ENCODE measurements at regions not wholly inside any gene's neighbourhood (a gene's known extent, or its start where the extent isn't known, plus 50 kb on each side); places are given as distances from the start of the nearest gene placed in this dataset.

DNA sequence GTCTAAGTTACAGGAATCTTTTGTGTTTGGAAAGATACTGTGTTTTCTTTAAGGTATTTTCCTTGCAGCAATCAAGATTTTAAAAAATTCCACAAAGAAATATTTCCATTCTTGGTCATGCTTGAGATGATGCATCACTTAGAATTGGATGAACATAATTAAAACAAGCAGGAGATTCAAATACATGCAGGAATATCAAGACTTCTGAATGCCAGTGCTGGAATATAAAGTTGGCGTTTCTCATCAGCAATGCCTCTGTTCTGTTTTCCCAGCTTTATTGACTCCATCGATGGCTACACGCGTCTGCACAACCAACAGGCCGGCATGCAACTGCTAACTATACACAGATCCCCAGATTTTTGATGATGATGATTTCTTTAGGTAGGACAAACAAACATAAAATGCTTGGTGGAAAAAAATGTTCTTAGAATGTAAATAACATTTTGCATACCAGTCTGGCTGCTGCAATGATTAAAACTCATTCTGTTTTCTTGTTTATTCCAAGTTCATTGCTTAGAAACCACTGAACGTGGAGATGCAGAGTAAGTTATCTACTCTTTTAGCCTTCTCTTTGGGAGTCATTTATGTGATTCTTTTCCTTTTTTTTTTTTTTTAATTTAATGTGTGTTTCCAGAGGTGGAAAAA, 91.3 kb upstream of the FAM171A1 start:
- Histone ChIP-seq H3K4me3 (ENCODE audit: low read length) (no peak overlapping the region), H3K9me3 (ENCODE audit: low read length) (no peaks in the 10 kb centered on the region), H2AFZ (ENCODE audit: low read depth, low read length) (no peak overlapping the region), H3K36me3 (ENCODE audit: insufficient read depth, low read length) (no peaks in the 10 kb centered on the region), H3K27me3 (ENCODE audit: insufficient read depth, low read length) (no peaks in the 10 kb centered on the region), H3K4me1 (ENCODE audit: insufficient read depth, low read length) (no peaks in the 10 kb centered on the region)

DNA sequence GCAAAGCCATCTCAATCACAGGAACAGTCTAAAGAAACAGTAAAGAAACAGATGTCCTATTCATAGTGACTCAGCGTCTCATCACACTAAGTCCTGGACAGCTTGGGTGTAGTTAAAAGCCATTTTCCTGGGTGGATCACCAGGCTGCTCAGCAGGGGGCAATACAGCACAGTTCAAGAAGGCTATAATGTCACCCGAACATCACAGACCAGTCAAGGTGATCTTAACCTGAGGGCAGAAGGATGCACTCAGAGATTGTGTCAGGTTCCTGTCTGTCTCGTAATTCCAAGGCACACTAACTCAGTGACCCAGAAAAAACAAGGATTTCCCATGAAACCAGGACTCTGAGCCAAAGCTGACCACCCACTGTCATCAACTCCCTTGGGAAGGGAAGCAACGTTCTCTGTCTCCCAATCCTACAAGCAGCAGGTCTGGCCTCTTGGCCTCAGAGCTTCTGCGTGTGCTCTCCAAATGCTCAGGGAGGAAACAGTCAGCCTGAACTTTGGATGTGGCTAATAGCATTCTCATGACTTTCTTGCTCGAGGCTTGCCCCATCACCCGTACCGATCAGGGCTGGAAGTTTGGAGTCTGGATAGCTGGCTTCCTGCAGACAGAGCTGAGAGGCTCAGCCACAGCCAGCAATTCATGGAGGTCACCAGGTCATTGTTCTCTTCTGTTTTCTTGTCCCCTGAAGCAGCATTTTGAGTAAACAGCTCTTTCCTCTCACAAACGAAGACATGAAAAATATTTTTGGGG, 90.4 kb upstream of the FAM171A1 start:
- no peaks in the 10 kb centered on the region for H3K36me3 ChIP-seq (ENCODE audit: insufficient read depth, low read length)
- no peaks in the 10 kb centered on the region for H3K27me3 ChIP-seq (ENCODE audit: insufficient read depth, low read length)
- H3K9me3 ChIP-seq (ENCODE audit: low read length), result no peaks in the 10 kb centered on the region
- no peak overlapping the region for H3K4me3 ChIP-seq (ENCODE audit: low read length)
- H3K4me1 ChIP-seq (ENCODE audit: insufficient read depth, low read length), result no peaks in the 10 kb centered on the region
- no peak overlapping the region for H2AFZ ChIP-seq (ENCODE audit: low read depth, low read length)

DNA sequence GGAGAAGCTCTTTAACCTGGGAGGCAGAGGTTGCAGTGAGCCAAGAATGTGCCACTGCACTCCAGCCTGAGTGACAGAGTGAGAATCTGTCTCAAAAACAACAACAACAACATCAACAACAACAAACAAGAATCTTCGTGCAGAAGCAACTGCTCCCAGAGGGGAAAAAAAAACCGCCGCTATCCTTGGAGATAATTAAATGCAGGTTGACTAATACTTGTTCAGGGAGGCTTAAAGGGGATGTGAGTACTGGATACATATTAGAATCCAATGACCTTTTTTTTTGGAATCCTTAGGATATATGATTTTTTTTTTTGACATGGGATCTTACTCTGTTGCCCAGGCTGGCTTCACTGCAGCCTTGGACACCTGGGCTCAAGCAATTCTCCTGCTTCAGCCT, 89.6 kb upstream of the FAM171A1 start:
- H3K36me3 ChIP-seq (ENCODE audit: insufficient read depth, low read length), result no peaks in the 10 kb centered on the region

DNA sequence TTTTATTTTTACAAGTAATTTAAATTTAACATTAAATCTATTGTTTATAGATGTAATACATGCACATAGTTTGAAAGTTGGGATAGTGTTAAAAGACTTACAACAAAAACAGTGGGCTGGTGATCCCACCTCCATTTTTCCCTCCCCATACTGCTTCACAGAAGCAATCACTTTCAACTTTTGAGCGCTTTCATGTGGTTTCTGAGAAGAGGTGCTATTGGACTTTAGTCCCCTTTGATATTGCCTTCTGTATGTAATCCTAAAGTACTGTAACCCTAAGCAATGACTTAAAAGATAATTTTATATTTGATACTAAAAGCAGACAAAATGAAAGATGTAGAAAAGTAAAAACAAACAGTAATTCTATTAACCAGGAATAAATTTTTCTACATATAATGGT, 88.1 kb upstream of the FAM171A1 start:
- H3K27me3 ChIP-seq (ENCODE audit: insufficient read depth, low read length), result no peaks in the 10 kb centered on the region
- H3K9me3 ChIP-seq (ENCODE audit: low read length), result no peaks in the 10 kb centered on the region
- no peak overlapping the region for H3K4me3 ChIP-seq (ENCODE audit: low read length)
- no peaks in the 10 kb centered on the region for H3K4me1 ChIP-seq (ENCODE audit: insufficient read depth, low read length)
- H3K36me3 ChIP-seq (ENCODE audit: insufficient read depth, low read length), result no peaks in the 10 kb centered on the region
- no peak overlapping the region for H2AFZ ChIP-seq (ENCODE audit: low read depth, low read length)

More for the DNA sequence above, 89.6 kb upstream of the FAM171A1 start:
- no peaks in the 10 kb centered on the region for H3K4me1 ChIP-seq (ENCODE audit: insufficient read depth, low read length)
- H3K4me3 ChIP-seq (ENCODE audit: low read length), result no peak overlapping the region
- no peak overlapping the region for H2AFZ ChIP-seq (ENCODE audit: low read depth, low read length)
- no peaks in the 10 kb centered on the region for H3K9me3 ChIP-seq (ENCODE audit: low read length)
- H3K27me3 ChIP-seq (ENCODE audit: insufficient read depth, low read length), result no peaks in the 10 kb centered on the region

DNA sequence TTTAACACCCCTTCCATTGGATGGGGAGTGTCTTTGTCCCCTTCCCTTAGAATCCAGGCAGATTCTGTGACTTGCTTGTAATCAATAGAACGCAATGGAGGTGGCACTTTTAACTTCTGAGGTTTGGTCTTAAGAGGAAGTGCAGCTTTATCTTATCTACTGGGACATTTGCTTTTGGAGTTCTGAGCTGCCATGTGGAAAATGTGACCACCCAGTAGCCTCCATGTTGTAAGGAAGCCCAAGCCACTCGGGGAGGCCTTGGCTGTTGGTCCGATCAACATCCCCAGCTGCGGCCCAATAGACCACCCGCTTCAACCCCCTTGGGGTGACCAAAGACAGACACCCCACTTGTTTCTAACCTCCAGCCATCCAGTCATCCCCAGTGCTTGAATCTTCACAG, 86.3 kb upstream of the FAM171A1 start:
- no peak overlapping the region for H2AFZ ChIP-seq (ENCODE audit: low read depth, low read length)
- no peaks in the 10 kb centered on the region for H3K27me3 ChIP-seq (ENCODE audit: insufficient read depth, low read length)
- H3K4me1 ChIP-seq (ENCODE audit: insufficient read depth, low read length), result no peaks in the 10 kb centered on the region
- no peak overlapping the region for H3K4me3 ChIP-seq (ENCODE audit: low read length)
- no peaks in the 10 kb centered on the region for H3K9me3 ChIP-seq (ENCODE audit: low read length)
- no peaks in the 10 kb centered on the region for H3K36me3 ChIP-seq (ENCODE audit: insufficient read depth, low read length)

DNA sequence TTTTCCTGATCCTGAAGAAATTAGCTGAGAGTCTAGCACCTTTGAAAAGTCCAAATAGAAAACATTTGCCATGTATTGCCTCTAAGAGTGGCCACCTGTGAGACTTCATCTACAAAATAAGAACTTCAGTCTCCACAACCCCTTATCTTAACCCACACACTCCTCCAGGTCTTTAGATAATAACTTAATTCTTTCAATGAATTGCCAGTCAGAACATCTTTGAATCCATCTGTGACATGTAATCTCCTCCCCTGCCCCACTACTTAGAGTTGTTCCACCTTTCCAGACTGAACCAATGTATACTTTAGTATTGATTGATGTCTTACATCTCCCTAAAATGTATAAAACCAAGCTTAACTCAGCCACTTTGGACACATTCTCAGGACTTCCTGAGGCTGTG, 84.4 kb upstream of the FAM171A1 start:
- no peaks in the 10 kb centered on the region for H3K36me3 ChIP-seq (ENCODE audit: insufficient read depth, low read length)
- H3K4me3 ChIP-seq (ENCODE audit: low read length), result no peak overlapping the region
- H2AFZ ChIP-seq (ENCODE audit: low read depth, low read length), result no peak overlapping the region

DNA sequence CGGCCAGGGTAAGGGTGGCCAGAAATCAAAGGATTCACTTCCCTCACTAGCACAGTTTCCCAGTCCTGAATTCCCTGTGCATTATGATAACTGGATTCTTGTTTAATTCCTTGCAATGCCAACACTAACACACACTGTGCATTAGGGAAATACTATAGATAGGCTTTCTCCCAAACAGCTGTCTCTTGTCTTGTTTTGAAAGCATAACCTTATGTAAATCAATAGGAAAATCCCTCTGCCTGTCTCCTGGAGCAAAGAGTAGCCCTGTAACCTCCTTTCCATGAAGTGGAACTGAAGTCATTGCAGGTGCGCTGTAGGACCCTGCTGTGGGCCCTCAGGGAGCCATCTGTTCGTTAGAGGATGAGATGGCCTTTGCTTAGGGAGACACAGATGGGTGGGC, 82.8 kb upstream of the FAM171A1 start:
- Histone ChIP-seq H3K27me3 (ENCODE audit: insufficient read depth, low read length) (no peaks in the 10 kb centered on the region), H3K4me1 (ENCODE audit: insufficient read depth, low read length) (no peaks in the 10 kb centered on the region), H3K9me3 (ENCODE audit: low read length) (no peaks in the 10 kb centered on the region), H3K4me3 (ENCODE audit: low read length) (no peak overlapping the region), H2AFZ (ENCODE audit: low read depth, low read length) (no peak overlapping the region), H3K36me3 (ENCODE audit: insufficient read depth, low read length) (no peaks in the 10 kb centered on the region)

More for the DNA sequence above, 84.4 kb upstream of the FAM171A1 start:
- Histone ChIP-seq H3K27me3 (ENCODE audit: insufficient read depth, low read length) (no peaks in the 10 kb centered on the region), H3K4me1 (ENCODE audit: insufficient read depth, low read length) (no peaks in the 10 kb centered on the region), H3K9me3 (ENCODE audit: low read length) (no peaks in the 10 kb centered on the region)

DNA sequence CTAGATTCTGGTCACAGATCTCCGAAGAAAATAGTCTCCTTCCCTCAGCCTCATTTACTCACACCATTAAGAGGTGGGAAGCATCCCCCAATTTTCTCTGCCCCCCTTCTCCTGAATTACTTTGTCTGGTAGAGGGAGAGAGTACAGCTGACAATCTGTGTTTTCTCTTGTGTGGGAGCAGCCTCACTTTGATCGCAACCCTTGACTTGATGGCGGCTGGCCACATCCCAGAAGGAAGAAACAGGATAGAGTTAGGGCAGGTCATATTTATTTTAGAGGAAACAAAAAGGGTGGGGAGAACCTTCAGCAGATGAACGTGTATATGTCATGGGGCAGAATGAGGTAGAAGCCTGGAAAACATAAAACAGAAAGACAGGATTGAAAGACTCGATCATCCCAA, 82.4 kb upstream of the FAM171A1 start:
- no peak overlapping the region for H3K4me3 ChIP-seq (ENCODE audit: low read length)

DNA sequence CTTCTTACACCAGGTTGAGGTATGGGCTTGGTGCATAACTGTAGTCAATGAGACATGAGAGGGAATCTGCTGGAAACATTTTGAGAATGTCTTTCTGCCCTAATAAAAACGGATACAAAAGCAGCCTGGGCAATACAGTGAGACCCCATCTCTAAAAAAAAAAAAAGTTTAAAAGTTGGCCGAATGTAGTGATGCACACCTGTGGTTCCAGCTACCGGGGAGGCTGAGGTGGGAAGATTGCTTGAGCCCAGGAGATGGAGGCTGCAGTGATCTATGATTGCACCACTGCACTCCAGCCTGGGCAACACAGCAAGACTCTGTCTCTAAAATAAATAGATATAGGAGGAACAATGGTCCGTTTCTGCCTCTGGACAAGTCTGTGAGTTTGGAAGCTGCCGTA, 81.5 kb upstream of the FAM171A1 start:
- Histone ChIP-seq H3K27me3 (ENCODE audit: insufficient read depth, low read length) (no peaks in the 10 kb centered on the region), H3K4me3 (ENCODE audit: low read length) (no peak overlapping the region), H3K4me1 (ENCODE audit: insufficient read depth, low read length) (no peaks in the 10 kb centered on the region), H3K36me3 (ENCODE audit: insufficient read depth, low read length) (no peaks in the 10 kb centered on the region), H2AFZ (ENCODE audit: low read depth, low read length) (no peak overlapping the region), H3K9me3 (ENCODE audit: low read length) (no peaks in the 10 kb centered on the region)

More for the DNA sequence above, 82.4 kb upstream of the FAM171A1 start:
- no peaks in the 10 kb centered on the region for H3K4me1 ChIP-seq (ENCODE audit: insufficient read depth, low read length)
- H2AFZ ChIP-seq (ENCODE audit: low read depth, low read length), result no peak overlapping the region
- H3K9me3 ChIP-seq (ENCODE audit: low read length), result no peaks in the 10 kb centered on the region
- H3K27me3 ChIP-seq (ENCODE audit: insufficient read depth, low read length), result no peaks in the 10 kb centered on the region
- no peaks in the 10 kb centered on the region for H3K36me3 ChIP-seq (ENCODE audit: insufficient read depth, low read length)

DNA sequence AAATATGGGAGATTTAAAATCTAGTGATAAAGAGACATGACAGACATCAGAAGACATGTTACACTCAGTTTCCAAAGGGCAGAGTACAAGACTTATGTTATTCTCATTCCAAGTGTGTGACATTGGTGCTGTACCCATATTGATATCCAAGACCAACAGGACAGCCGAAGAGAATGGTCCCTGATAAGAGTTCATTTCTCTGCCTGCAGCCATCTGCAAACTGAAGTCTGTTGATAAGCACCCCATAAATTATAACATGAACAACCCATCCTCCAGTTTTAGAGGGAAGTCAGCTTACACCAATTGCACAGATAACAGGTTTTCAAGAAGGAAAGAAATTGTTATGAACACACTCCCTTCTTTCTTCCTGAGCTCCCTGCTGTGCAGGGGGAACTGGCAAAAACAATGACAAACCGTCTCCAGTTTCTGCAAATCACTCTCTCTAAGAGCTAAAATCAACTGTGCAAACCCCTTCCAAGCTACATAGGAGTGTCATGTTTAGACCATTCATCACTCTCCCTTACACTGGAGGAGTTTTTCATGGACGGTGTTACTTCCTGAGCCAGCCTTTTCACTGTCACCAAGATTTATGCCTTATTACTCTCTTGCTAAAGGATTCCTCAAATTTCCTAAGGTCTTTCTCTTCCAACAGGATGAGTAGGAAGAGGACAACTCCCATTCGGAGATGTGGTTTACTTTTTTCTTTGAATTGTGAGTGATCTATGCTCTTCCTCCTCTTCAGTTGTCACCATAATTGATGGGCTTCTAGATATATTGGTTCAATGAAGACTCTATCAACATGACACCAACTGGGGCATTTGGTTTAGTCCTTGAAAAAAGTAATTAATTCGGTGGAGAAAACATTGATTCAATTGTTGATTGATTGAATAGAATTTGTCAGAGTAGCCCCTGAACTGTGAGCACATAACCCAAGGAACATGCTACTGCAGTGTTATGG, 80.3 kb upstream of the FAM171A1 start:
- H3K36me3 ChIP-seq (ENCODE audit: insufficient read depth, low read length), result no peaks in the 10 kb centered on the region
- H3K4me1 ChIP-seq (ENCODE audit: insufficient read depth, low read length), result no peaks in the 10 kb centered on the region
- peaks cover 4% of the 10 kb centered on the region for H3K27me3 ChIP-seq (ENCODE audit: insufficient read depth, low read length)
- no peak overlapping the region for H3K4me3 ChIP-seq (ENCODE audit: low read length)
- H2AFZ ChIP-seq (ENCODE audit: low read depth, low read length), result no peak overlapping the region
- no peaks in the 10 kb centered on the region for H3K9me3 ChIP-seq (ENCODE audit: low read length)

DNA sequence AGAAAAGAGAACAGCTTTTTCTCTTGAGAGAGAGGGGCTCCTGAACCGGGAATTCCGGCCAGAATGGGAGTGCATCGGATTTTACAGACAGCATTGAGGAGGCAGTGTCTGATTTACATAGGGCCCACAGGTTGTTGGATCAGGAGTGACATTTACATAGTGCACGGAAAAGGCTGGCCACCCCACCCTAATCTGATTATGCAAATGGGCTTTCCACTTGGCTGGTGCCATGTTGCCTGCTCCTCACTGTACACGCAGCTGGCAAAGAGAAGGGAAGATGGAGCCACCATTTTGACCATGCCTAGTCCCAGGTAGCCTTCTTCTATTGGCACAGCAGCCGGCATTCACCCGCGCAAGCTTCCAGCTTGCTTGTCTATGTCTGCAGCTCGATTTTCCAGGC, 77.5 kb upstream of the FAM171A1 start:
- H2AFZ ChIP-seq (ENCODE audit: low read depth, low read length), result no peak overlapping the region
- H3K9me3 ChIP-seq (ENCODE audit: low read length), result no peaks in the 10 kb centered on the region
- no peaks in the 10 kb centered on the region for H3K36me3 ChIP-seq (ENCODE audit: insufficient read depth, low read length)

DNA sequence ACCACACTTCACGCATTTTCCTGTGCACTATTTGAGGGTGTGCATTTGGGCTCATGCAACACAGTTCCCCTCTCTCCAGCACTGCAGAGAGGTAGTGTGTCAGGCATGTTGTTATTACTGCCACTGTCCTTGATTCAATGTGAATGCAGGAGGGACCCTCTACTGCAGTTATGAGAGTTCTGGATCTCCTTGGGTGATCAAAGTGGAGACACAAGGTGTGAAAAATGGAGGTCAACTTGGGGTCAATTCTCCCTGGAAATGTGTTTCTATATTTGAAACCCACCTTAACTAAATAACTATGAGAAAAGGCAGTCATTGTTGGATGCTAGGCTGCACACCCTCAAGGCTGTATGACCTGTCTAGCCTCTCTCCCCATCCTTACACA, 73.9 kb upstream of the FAM171A1 start:
- no peaks in the 10 kb centered on the region for H3K9me3 ChIP-seq (ENCODE audit: low read length)
- no peaks in the 10 kb centered on the region for H3K36me3 ChIP-seq (ENCODE audit: insufficient read depth, low read length)
- H3K27me3 ChIP-seq (ENCODE audit: insufficient read depth, low read length), result peaks cover 7% of the 10 kb centered on the region
- no peaks in the 10 kb centered on the region for H3K4me1 ChIP-seq (ENCODE audit: insufficient read depth, low read length)
- no peak overlapping the region for H2AFZ ChIP-seq (ENCODE audit: low read depth, low read length)
- no peak overlapping the region for H3K4me3 ChIP-seq (ENCODE audit: low read length)

More for the DNA sequence above, 77.5 kb upstream of the FAM171A1 start:
- Histone ChIP-seq H3K4me1 (ENCODE audit: insufficient read depth, low read length) (no peaks in the 10 kb centered on the region), H3K4me3 (ENCODE audit: low read length) (no peak overlapping the region), H3K27me3 (ENCODE audit: insufficient read depth, low read length) (peaks cover 7% of the 10 kb centered on the region)

Measured in neuron (in vitro differentiated cells).